ENCODE measurements at regions not wholly inside any gene's neighbourhood (a gene's known extent, or its start where the extent isn't known, plus 50 kb on each side); places are given as distances from the start of the nearest gene placed in this dataset.

- peaks cover 4% of the 10 kb centered on the region for H3K27me3 Mint-ChIP-seq (ENCODE audit: unreplicated experiment)
- DNase-seq (ENCODE audit: low spot score) = no peak
- no peak overlapping the region for H3K4me3 Mint-ChIP-seq (ENCODE audit: unreplicated experiment)
- TF ChIP-seq CTCF (IDR thresholded peaks at IDR 0.05; ENCODE audit: unreplicated experiment) = no peak
- peaks cover 27% of the 10 kb centered on the region for H3K4me1 Mint-ChIP-seq (ENCODE audit: unreplicated experiment)
- no peaks in the 10 kb centered on the region for H3K9me3 Mint-ChIP-seq (ENCODE audit: unreplicated experiment)
- H3K36me3 Mint-ChIP-seq (ENCODE audit: low read depth, unreplicated experiment) = no peaks in the 10 kb centered on the region
- no peak overlapping the region for H3K27ac Mint-ChIP-seq (ENCODE audit: unreplicated experiment)
Observed at GRCh38 chr10:110419265-110419664, 78.4 kb upstream of the DUSP5 start.

- H3K4me1 Mint-ChIP-seq (ENCODE audit: unreplicated experiment) = peaks cover 25% of the 10 kb centered on the region
- H3K4me3 Mint-ChIP-seq (ENCODE audit: unreplicated experiment) = peak overlapping the region; percentile 24
- H3K27me3 Mint-ChIP-seq (ENCODE audit: unreplicated experiment) = peaks cover 4% of the 10 kb centered on the region
- no peaks in the 10 kb centered on the region for H3K9me3 Mint-ChIP-seq (ENCODE audit: unreplicated experiment)
- DNase-seq (ENCODE audit: low spot score) = no peak
- no peaks in the 10 kb centered on the region for H3K36me3 Mint-ChIP-seq (ENCODE audit: low read depth, unreplicated experiment)
- H3K27ac Mint-ChIP-seq (ENCODE audit: unreplicated experiment) = no peak overlapping the region
- no peak for TF ChIP-seq CTCF (IDR thresholded peaks at IDR 0.05; ENCODE audit: unreplicated experiment)
Observed at GRCh38 chr10:110420401-110421193, 77.1 kb upstream of the DUSP5 start.

- H3K4me3 Mint-ChIP-seq (ENCODE audit: unreplicated experiment) = no peak overlapping the region
- no peaks in the 10 kb centered on the region for H3K36me3 Mint-ChIP-seq (ENCODE audit: low read depth, unreplicated experiment)
- H3K27ac Mint-ChIP-seq (ENCODE audit: unreplicated experiment) = no peak overlapping the region
- peaks cover 30% of the 10 kb centered on the region for H3K4me1 Mint-ChIP-seq (ENCODE audit: unreplicated experiment)
- no peak for TF ChIP-seq CTCF (IDR thresholded peaks at IDR 0.05; ENCODE audit: unreplicated experiment)
- peaks cover 4% of the 10 kb centered on the region for H3K27me3 Mint-ChIP-seq (ENCODE audit: unreplicated experiment)
- H3K9me3 Mint-ChIP-seq (ENCODE audit: unreplicated experiment) = no peaks in the 10 kb centered on the region
- no peak for DNase-seq (ENCODE audit: low spot score)
Observed at GRCh38 chr10:110421512-110422138, 76.1 kb upstream of the DUSP5 start.

- no peak for TF ChIP-seq CTCF (IDR thresholded peaks at IDR 0.05; ENCODE audit: unreplicated experiment)
- Mint-ChIP-seq H3K27me3 (ENCODE audit: unreplicated experiment) (peaks cover 4% of the 10 kb centered on the region), H3K4me3 (ENCODE audit: unreplicated experiment) (no peak overlapping the region), H3K4me1 (ENCODE audit: unreplicated experiment) (peaks cover 34% of the 10 kb centered on the region), H3K9me3 (ENCODE audit: unreplicated experiment) (no peaks in the 10 kb centered on the region), H3K27ac (ENCODE audit: unreplicated experiment) (no peak overlapping the region), H3K36me3 (ENCODE audit: low read depth, unreplicated experiment) (no peaks in the 10 kb centered on the region)
- DNase-seq (ENCODE audit: low spot score) = no peak
Observed at GRCh38 chr10:110422548-110422947, 75.2 kb upstream of the DUSP5 start.

GRCh38 chr10:110423650-110424049 lies 74.1 kb upstream of the DUSP5 start:
- Mint-ChIP-seq H3K4me3 (ENCODE audit: unreplicated experiment) (no peak overlapping the region), H3K27me3 (ENCODE audit: unreplicated experiment) (peaks cover 2% of the 10 kb centered on the region), H3K27ac (ENCODE audit: unreplicated experiment) (no peak overlapping the region), H3K9me3 (ENCODE audit: unreplicated experiment) (no peaks in the 10 kb centered on the region), H3K4me1 (ENCODE audit: unreplicated experiment) (peaks cover 34% of the 10 kb centered on the region), H3K36me3 (ENCODE audit: low read depth, unreplicated experiment) (no peaks in the 10 kb centered on the region)
- DNase-seq (ENCODE audit: low spot score) = no peak
- no peak for TF ChIP-seq CTCF (IDR thresholded peaks at IDR 0.05; ENCODE audit: unreplicated experiment)
